Progenitor cell of endocrine pancreas (in vitro differentiated cells): ENCODE measurements at regions not wholly inside any gene's neighbourhood (a gene's known extent, or its start where the extent isn't known, plus 50 kb on each side); places are given as distances from the start of the nearest gene placed in this dataset.
"Not testable (repeated sequence)": the region's sequence is repeated elsewhere in the genome, so short reads cannot be mapped to it uniquely, and the experiment has no call there.

Experiments
- DNase-seq: peaks from one replicate; pipeline ENCODE4 v3.0.0; 2021; ENCODE audit warnings: low spot score; ENCODE audit not compliant: unreplicated experiment
- H3K27ac Mint-ChIP-seq: 2 replicates; pipeline ENCODE4 v1.8.0; 2021; ENCODE audit warnings: mild to moderate bottlenecking, moderate library complexity, mixed read lengths
- H3K27me3 Mint-ChIP-seq: 2 replicates; pipeline ENCODE4 v1.8.0; 2021; ENCODE audit warnings: mixed read lengths
- H3K36me3 Mint-ChIP-seq: 2 replicates; pipeline ENCODE4 v1.8.0; 2022; ENCODE audit warnings: mixed read lengths; ENCODE audit not compliant: insufficient read depth
- H3K4me1 Mint-ChIP-seq: 2 replicates; pipeline ENCODE4 v1.8.0; 2021; ENCODE audit warnings: low read depth, mixed read lengths
- H3K4me3 Mint-ChIP-seq: 2 replicates; pipeline ENCODE4 v1.8.0; 2021; ENCODE audit warnings: low read depth, mild to moderate bottlenecking, moderate library complexity, mixed read lengths
- H3K9me3 Mint-ChIP-seq: 2 replicates; pipeline ENCODE4 v1.8.0; 2021; ENCODE audit warnings: low read depth, mixed read lengths
- TF ChIP-seq, protein P1 (sequence below): fragments of 200-600 bp; sonication (generic); IDR thresholded peaks from one replicate; pipeline ENCODE4 v1.5.0; 2021; ENCODE audit warnings: antibody characterized with exemption, mild to moderate bottlenecking; ENCODE audit not compliant: unreplicated experiment

DNA sequence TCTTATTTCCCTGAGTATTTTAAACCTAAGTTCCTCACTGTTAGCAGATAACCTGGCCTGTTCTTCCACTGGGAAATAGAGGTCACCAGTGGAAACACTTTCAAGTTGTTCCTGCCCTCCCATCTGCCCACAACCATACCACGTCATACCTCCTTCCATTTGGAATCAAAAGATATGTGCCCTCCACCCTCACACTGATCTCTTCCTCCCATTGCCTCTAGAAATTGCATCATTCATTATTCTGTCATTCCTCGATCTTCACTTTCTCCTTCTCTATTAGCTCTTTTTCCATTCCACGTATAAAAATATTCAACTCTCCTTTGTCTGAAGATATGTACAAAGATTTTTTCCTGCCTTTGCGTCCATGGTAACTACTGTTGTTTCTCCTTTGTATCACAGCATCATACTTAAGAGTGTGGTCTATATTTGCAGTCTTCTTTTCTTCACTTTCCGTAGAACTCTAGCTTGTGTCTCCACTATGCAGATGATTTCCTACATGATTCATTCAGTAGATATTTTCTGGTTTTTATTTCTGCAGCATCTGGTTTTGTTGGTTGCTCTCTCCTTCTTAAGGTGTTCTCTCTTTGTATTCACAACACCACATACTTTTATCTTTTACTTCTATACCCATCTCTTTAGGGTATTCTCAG is 312.3 kb downstream of the REEP3 start:
- DNase-seq, result no peak
- H3K27me3 Mint-ChIP-seq, result no peaks in the 10 kb centered on the region
- H3K4me1 Mint-ChIP-seq, result peaks cover 9% of the 10 kb centered on the region
- H3K36me3 Mint-ChIP-seq, result no peaks in the 10 kb centered on the region
- H3K27ac Mint-ChIP-seq, result no peak overlapping the region
- no peak overlapping the region for H3K4me3 Mint-ChIP-seq
- TF ChIP-seq, protein P1, sequence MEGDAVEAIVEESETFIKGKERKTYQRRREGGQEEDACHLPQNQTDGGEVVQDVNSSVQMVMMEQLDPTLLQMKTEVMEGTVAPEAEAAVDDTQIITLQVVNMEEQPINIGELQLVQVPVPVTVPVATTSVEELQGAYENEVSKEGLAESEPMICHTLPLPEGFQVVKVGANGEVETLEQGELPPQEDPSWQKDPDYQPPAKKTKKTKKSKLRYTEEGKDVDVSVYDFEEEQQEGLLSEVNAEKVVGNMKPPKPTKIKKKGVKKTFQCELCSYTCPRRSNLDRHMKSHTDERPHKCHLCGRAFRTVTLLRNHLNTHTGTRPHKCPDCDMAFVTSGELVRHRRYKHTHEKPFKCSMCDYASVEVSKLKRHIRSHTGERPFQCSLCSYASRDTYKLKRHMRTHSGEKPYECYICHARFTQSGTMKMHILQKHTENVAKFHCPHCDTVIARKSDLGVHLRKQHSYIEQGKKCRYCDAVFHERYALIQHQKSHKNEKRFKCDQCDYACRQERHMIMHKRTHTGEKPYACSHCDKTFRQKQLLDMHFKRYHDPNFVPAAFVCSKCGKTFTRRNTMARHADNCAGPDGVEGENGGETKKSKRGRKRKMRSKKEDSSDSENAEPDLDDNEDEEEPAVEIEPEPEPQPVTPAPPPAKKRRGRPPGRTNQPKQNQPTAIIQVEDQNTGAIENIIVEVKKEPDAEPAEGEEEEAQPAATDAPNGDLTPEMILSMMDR, result no peak
- H3K9me3 Mint-ChIP-seq, result no peaks in the 10 kb centered on the region

DNA sequence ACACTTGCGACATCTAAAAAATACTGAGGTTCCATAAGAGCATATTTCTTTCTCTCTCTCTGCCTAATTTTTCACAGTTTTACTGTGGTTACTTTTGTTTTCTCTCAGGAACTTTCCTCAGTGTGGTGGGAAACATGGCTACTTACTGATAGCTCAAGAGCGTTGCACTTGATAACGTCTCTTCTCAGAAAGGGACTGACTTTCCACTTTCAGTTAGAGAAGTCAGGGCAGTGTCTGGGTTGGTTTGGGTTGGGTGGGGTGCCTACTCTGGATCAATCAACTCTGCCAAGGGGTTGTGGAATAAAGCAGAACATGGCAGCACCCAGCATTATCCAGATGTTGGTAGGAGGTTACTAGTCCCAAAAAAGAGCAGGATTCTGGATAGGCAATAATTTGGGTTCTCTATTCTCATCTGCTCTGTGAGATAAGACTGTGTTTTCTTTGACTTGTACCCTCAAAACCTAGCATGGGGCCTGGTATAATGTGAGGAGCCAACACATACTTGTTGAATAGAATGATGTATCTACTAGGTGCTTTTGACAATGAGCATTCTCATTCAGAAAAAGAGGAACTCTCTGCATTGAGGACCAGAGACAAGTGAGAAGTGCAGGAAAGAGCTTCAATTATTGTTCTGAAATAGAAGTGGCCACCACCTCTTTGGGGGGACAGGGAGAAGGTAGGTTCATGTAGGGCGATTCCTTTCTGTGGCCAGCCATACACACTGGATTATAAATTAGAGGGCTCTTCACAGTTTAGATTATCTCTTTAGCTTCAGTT is 315.7 kb downstream of the REEP3 start:
- H3K9me3 Mint-ChIP-seq, result no peaks in the 10 kb centered on the region
- no peaks in the 10 kb centered on the region for H3K4me1 Mint-ChIP-seq
- DNase-seq, result no peak
- TF ChIP-seq, protein P1, result no peak
- H3K27me3 Mint-ChIP-seq, result no peaks in the 10 kb centered on the region
- no peak overlapping the region for H3K4me3 Mint-ChIP-seq
- H3K27ac Mint-ChIP-seq, result no peak overlapping the region
- no peaks in the 10 kb centered on the region for H3K36me3 Mint-ChIP-seq

DNA sequence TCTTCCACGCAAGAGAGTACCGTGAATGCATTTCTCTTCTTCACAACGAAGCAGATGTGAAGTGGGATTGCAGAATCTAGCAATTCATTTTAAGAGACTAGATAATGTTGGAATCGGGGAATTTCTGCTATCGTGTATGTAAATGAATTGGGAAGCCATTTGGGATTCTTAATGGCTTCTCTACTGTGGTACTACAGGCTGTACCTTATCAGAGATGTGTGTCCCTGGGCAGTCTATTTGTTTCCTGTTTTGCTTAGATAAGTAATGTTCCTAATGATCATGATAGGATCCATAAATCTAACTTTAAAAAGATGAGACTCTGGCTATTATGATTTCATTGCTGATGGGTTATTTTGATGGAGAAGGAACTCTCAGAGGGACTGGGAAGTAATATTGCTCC is 320.6 kb downstream of the REEP3 start:
- no peaks in the 10 kb centered on the region for H3K27me3 Mint-ChIP-seq
- no peaks in the 10 kb centered on the region for H3K36me3 Mint-ChIP-seq
- no peaks in the 10 kb centered on the region for H3K4me1 Mint-ChIP-seq
- no peaks in the 10 kb centered on the region for H3K9me3 Mint-ChIP-seq
- TF ChIP-seq, protein P1, result no peak
- H3K4me3 Mint-ChIP-seq, result no peak overlapping the region
- no peak for DNase-seq
- H3K27ac Mint-ChIP-seq, result no peak overlapping the region

DNA sequence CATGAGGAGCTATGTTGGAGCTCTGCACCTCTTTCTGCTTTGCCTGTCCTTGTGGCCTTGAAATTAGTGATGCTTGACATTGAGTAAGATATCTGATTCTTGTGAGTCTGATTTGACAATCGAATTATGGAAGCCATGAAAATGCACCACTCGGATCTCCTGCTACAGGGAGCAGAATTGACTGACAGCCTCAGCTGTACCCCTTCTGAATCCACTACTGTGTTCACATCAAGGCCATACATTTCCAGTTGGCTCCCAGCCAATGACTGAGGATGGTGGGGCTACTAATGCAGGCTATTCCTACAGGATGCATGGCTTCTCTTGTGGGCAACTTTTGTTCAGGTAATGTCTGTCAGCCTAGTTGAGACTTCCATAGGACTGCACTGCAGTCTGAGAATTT is 321.9 kb downstream of the REEP3 start:
- no peak for DNase-seq
- no peaks in the 10 kb centered on the region for H3K36me3 Mint-ChIP-seq
- H3K4me1 Mint-ChIP-seq, result no peaks in the 10 kb centered on the region
- H3K27me3 Mint-ChIP-seq, result no peaks in the 10 kb centered on the region
- H3K27ac Mint-ChIP-seq, result no peak overlapping the region
- H3K4me3 Mint-ChIP-seq, result no peak overlapping the region
- TF ChIP-seq, protein P1, result no peak
- H3K9me3 Mint-ChIP-seq, result peaks cover 5% of the 10 kb centered on the region

DNA sequence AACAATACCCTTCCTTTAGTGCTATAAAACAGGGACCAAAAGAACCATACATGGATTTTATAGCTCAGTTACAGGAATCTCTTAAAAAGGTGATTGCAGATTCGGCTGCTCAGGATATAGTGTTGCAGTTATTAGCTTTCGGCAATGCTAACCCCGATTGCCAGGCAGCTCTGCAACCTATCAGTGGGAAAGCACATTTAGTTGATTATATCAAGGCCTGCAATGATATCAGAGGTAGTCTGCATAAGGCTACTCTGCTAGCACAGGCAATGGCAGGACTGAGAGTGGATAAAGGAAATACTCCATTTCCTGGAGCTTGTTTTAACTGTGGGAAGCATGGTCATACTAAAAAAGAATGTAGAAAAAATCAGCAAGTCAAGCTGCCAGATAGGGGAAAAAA is 327.7 kb downstream of the REEP3 start:
- not testable (repeated sequence) for H3K9me3 Mint-ChIP-seq

DNA sequence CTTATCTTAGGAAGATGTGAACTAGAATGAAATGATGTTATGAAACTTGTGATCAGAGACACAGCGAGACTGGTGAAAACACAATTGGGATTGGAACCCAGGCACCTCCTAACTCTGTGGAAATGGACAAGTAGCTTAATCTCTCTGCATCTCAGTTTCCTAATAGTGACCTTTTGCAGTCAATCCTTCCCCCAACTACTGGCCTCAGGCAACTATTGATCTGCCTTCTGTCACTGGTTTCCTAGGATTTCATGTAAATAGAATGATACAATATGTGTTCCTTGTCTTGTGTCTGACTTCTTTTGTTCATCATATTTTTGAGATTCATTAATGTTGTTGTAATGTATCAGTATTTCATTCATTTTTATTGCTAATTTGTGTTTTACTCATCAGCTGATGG is 341.7 kb downstream of the REEP3 start:
- no peak overlapping the region for H3K27ac Mint-ChIP-seq
- peaks cover 1% of the 10 kb centered on the region for H3K4me1 Mint-ChIP-seq
- DNase-seq, result no peak
- no peaks in the 10 kb centered on the region for H3K36me3 Mint-ChIP-seq
- H3K9me3 Mint-ChIP-seq, result peaks cover 2% of the 10 kb centered on the region
- TF ChIP-seq, protein P1, result no peak
- no peak overlapping the region for H3K4me3 Mint-ChIP-seq
- H3K27me3 Mint-ChIP-seq, result peaks cover 26% of the 10 kb centered on the region

More for the DNA sequence above, 327.7 kb downstream of the REEP3 start:
- H3K4me3 Mint-ChIP-seq, H3K27ac Mint-ChIP-seq, H3K4me1 Mint-ChIP-seq, H3K27me3 Mint-ChIP-seq, H3K36me3 Mint-ChIP-seq, DNase-seq: not testable (repeated sequence)
